OCI-LY7 (cell line): ENCODE measurements at regions not wholly inside any gene's neighbourhood (a gene's known extent, or its start where the extent isn't known, plus 50 kb on each side); places are given as distances from the start of the nearest gene placed in this dataset.

ENCODE experiments used
- CTCF ChIP-seq: fragments of 200-600 bp; sonication (generic); conservative IDR thresholded peaks from 2 replicates; pipeline ENCODE4 v1.5.1; 2014; ENCODE audit warnings: mild to moderate bottlenecking, antibody characterized with exemption, low read length, moderate library complexity, mixed read lengths
- EZH2phosphoT487 ChIP-seq: fragments of 200-600 bp; sonication (generic); IDR thresholded peaks from 2 replicates; pipeline ENCODE4 v1.6.1; 2018; ENCODE audit warnings: low read depth, borderline replicate concordance, mild to moderate bottlenecking, mixed run types, antibody characterized with exemption, low read length, moderate library complexity, mixed read lengths

- TF ChIP-seq CTCF: no peak
- no peak for TF ChIP-seq EZH2phosphoT487
Observed at GRCh38 chr3:53420831-53421230, 73.5 kb upstream of the DCP1A start.
